Activated CD4-positive, alpha-beta T cell treated with anti-CD3 and anti-CD28 coated beads for 24 hours (primary cell): ENCODE measurements at regions not wholly inside any gene's neighbourhood (a gene's known extent, or its start where the extent isn't known, plus 50 kb on each side); places are given as distances from the start of the nearest gene placed in this dataset.
"Not testable (repeated sequence)": the region's sequence is repeated elsewhere in the genome, so short reads cannot be mapped to it uniquely, and the experiment has no call there.

Source experiments
- DNase-seq, 2 donors: peaks; one replicate each; pipeline ENCODE4 v3.0.0-alpha.2; 2020; ENCODE audit warnings: low read depth in 2 of 2

DNA sequence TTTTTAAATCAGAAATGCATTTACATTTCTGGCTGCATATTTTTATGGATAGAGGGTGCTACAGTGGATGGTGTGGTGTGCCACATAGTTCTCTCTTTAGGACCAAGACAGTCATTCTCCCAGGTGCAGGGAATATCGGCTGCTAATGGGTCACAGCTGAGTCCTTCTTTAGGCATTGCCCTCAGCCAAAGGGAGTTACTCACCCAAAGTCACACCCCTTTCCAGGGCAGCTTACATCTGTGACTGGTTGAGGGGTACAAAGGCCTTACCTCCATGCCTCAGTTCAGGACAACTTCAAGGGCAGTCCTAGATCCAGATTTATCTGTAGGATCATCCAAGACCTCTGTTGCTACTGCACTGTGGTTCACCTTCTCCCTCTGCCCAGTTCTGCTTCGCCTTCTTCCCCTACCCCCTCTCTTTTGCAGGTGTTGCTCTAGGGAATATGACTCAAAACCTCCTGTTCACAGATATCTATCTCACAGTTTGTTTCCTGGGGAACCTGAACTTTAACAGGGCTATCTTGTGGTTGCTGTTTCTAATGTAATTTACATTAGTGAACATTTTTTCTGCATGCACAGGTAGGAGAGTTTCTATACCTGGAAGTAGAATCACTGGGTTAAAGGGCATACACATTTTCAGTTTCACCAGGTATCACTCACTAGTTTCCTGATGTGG is 413.9 kb downstream of the RPS6KC1 start:
- no peak for DNase-seq

GRCh38 chr1:213466541-213466940 is 415.5 kb downstream of the RPS6KC1 start:
- no peak for DNase-seq

GRCh38 chr1:213474054-213474453 is 423.0 kb downstream of the RPS6KC1 start:
- DNase-seq, result no peak

DNA sequence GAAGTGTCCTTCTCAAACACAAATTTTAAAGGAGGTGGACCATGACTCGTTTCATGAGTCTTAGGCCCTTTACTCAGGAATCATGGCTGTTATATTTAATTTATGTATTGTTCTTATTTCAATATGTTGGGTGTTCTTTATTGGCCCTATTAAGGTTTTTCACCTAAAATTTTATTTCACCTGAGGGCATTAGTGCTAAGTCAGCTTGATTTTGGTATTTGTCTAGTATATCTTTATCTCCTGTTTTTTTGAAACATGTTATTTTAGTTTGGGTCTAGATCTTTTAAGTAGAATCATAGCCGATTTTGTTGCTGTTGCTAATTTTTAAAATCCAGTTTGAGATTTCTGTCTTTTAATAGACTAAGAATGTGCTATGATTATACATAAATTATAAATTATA is 430.4 kb downstream of the RPS6KC1 start:
- no peak for DNase-seq

- DNase-seq, result no peak
Measured at GRCh38 chr1:213484333-213484732, 433.3 kb downstream of the RPS6KC1 start.

GRCh38 chr1:213484758-213485157 is 433.7 kb downstream of the RPS6KC1 start:
- DNase-seq, result no peak

DNA sequence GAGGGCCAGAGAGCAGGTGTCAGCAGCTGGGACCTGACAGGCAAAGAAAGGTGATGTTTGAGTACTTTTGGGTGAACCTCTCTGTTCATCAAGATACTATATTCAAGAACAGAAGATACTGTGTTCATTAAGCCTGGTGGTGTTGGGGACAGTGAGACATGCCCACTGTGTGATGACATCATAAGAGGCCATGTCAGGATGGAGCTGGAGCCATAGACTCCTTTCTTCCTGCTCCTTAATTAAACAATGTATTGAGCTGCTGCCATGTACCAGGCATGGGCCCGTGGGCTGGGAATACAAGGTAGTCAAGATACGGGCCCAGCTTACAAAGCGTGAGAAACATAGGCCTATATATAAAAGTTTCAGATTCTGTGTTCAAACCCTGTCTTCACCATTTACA is 435.4 kb downstream of the RPS6KC1 start:
- DNase-seq, result no peak

DNA sequence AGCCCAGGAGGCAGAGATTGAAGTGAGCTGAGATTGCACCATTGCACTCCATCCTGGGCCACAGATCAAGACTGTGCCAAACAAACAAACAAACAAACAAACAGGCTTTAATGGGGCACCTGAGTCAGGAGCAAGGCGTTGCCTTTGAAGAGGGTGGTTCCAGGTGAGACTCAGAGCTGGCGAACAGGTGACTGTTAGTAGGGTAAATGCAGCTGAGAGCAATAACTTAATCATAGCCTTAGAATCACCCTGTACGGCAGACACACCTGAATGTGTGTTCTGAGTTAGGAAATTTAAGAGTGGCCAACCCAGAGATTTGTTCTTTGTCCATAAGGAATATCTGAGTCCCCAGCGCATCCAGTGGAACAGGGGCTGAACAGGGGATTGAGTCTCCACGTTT is 440.4 kb downstream of the RPS6KC1 start:
- no peak for DNase-seq

DNA sequence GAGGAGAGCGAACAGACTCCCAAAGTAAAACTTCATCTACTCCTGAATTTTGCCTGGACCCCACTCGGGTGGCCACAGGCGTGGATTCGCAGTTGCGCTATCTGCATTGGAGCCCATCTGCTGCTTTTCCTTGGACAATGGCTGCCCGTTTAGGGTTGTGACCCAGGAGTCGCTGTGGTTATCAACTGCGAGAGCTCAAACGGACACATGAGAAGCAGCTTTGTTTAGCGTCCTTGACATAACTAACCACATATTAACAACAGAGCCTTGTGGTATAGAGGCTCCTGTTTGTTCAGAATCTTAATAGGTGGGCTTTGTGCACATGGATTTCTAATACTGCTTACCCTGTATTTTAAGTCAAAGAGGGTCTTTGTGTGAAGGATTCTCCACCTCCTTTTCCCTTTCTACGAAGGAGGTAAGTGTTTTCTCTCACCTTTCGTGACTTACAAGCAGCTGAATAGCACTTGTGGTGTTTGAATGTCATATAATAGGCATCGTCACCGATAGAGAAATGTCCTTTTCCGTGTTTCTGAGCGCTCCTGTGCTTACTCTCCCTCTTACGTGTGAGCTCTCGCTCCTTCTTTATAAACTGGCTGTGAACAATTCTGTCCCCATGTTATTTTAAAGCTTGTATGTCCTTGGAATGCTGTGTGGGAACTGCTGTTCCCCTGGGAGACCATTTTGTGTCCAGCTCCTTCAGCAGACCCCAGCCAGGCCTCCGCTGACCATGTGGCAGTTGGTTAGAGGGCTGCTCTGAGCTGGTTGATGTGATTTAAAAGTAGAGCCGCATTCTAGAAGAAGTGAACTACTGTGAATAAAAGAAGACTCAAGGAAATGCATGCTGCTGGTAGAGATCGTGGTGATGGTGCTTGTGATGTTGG is 441.4 kb downstream of the RPS6KC1 start:
- DNase-seq, result no peak

DNA sequence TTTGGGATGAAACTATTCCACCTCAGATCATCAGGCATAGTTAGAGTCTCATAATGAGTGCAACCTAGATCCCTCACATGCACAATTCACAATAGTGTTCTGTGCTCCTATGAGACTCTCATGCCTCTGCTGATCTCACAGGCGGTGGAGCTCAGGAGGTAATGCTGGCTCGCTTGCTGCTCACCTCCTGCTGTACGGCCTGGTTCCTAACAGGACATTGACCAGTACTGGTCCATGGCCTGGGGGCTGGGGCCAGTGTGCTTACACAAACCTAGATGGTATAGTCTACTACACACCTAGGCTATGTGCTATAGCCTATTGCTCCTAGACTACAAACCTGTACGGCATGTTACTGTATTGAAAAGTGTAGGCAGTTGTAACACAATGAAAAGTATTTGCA is 448.4 kb downstream of the RPS6KC1 start:
- no peak for DNase-seq

DNA sequence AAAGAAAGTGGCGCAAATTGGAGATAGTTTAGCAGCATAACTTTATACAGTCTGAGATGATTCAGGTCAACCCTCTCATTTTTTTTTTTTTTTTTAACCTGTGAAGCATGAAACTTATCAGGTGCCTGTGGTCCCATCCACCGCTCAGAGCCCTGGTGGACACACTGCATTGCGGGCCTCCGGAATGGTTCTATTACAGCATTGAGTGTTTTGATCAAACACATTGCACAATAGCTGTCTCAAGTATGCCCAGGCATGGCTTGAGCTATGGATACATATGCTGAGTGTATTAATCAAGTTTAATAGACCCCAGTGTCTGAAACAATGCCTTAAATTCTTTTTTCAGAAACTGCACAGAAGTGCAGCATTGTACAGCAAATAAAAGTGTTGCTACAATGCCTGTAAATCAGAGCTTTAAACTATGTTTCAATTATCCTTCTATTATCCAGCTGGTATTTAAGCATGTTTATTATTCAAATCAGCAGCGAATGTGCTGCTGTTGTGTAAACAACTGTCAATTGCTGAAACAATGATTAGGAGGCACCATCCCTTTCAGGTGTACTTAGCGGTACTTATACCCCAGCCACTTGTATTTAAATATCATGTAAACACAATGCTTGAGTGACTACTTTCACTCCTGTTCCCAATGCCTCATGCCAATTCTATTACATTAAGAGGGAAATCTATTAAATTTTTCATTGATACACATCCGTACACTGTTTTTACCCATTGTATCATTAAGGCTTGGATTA is 456.6 kb downstream of the RPS6KC1 start:
- DNase-seq, result no peak

- no peak for DNase-seq
Measured at GRCh38 chr1:213511173-213511572, 460.1 kb downstream of the RPS6KC1 start.

DNA sequence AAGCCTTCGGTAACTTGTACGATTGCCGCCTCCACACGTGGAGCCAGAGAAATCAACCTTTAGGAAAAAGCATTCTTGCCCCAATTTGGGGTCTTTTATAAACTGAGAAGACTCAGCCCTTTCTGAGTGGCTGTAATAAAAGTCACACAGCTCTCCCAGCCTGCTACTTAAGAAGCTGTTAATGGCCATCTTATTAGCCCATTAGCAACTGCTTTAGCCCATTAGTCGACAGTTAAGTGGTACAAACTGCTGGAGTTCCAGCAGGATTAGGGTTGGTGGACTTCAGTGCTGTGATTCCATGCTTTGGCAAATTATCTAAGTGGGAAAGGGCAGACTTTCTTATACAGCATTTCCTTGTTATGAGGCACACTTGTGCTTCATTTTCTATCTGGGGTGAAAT is 461.3 kb downstream of the RPS6KC1 start:
- DNase-seq, result no peak

- no peak for DNase-seq
Measured at GRCh38 chr1:213513006-213513405, 462.0 kb downstream of the RPS6KC1 start.

- not testable (repeated sequence) for DNase-seq
Measured at GRCh38 chr1:213514408-213515179, 463.6 kb downstream of the RPS6KC1 start.

- no peak for DNase-seq
Measured at GRCh38 chr1:213519098-213519497, 468.1 kb downstream of the RPS6KC1 start.

GRCh38 chr1:213521206-213521605 is 466.6 kb upstream of the PROX1 start:
- no peak for DNase-seq

DNA sequence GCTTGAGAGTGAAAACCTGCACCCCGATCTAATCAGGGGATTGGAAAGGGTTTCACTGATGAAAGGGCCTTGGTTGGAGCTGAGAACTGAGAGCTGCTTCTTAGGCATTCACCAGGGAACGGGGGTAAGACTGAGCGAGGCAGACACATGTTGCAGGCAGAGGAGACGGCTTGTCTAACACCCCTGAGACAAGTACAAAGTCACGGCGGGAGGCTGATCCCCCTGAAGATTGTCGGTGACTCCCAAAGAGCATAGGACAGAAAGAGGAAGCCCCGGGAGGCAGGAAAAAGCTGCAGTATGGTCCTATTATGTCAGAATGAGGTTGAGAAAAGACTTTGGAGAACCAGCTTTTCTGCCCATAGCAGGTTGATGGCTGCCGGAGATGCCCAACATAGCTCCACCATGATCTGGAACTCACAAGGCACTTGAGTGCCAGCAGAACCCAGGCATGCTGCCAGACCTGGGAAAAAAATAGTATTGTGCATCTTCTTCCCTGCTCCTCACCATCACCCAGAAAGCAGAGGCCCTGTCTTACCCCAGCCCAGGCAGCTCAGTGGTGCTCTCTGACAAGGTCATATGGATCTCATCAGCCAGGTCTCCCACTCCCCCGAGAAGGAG is 463.9 kb upstream of the PROX1 start:
- no peak for DNase-seq

GRCh38 chr1:213526306-213526705 is 461.5 kb upstream of the PROX1 start:
- DNase-seq, result no peak

GRCh38 chr1:213530611-213531320 is 457.0 kb upstream of the PROX1 start:
- no peak for DNase-seq
